Endodermal cell (in vitro differentiated cells): ENCODE measurements at regions not wholly inside any gene's neighbourhood (a gene's known extent, or its start where the extent isn't known, plus 50 kb on each side); places are given as distances from the start of the nearest gene placed in this dataset.

Source experiments
- DNase-seq: peaks from one replicate; pipeline ENCODE4 v3.0.0-alpha.2; 2017
- H3K27ac ChIP-seq: 2 replicates; pipeline ENCODE4 v1.5.1; 2013; ENCODE audit warnings: mild to moderate bottlenecking, low read depth, low read length, moderate library complexity
- H3K27me3 ChIP-seq: 2 replicates; pipeline ENCODE4 v1.6.1; 2013; ENCODE audit warnings: mild to moderate bottlenecking, low read length, moderate library complexity; ENCODE audit not compliant: insufficient read depth, control insufficient read depth, poor library complexity, severe bottlenecking
- H3K36me3 ChIP-seq: 2 replicates; pipeline ENCODE4 v1.7.0; 2013; ENCODE audit warnings: mild to moderate bottlenecking, low read length, moderate library complexity; ENCODE audit not compliant: control insufficient read depth, insufficient read depth
- H3K4me1 ChIP-seq: one replicate; pipeline ENCODE4 v1.7.0; 2013; ENCODE audit warnings: low read length; ENCODE audit not compliant: control insufficient read depth, insufficient read depth
- H3K4me3 ChIP-seq: 2 replicates; pipeline ENCODE4 v1.5.1; 2013; ENCODE audit warnings: mild to moderate bottlenecking, low read length, moderate library complexity
- H3K9ac ChIP-seq: 2 replicates; pipeline ENCODE4 v1.6.1; 2013; ENCODE audit warnings: mild to moderate bottlenecking, low read length, moderate library complexity; ENCODE audit not compliant: poor library complexity, severe bottlenecking; ENCODE audit errors: extremely low read depth
- H3K9me3 ChIP-seq: 2 replicates; pipeline ENCODE4 v1.6.1; 2013; ENCODE audit warnings: mild to moderate bottlenecking, low read length, moderate library complexity; ENCODE audit not compliant: control insufficient read depth
- H3K27ac Mint-ChIP-seq: 2 replicates; pipeline ENCODE4 v1.8.0; 2020; ENCODE audit warnings: mixed read lengths
- H3K27me3 Mint-ChIP-seq: 2 replicates; pipeline ENCODE4 v1.8.0; 2021; ENCODE audit warnings: mild to moderate bottlenecking, mixed read lengths; ENCODE audit not compliant: insufficient read depth
- H3K36me3 Mint-ChIP-seq: 2 replicates; pipeline ENCODE4 v1.8.0; 2020; ENCODE audit warnings: low read depth, mixed read lengths
- H3K4me1 Mint-ChIP-seq: 2 replicates; pipeline ENCODE4 v1.8.0; 2020; ENCODE audit warnings: mixed read lengths
- H3K4me3 Mint-ChIP-seq: 2 replicates; pipeline ENCODE4 v1.8.0; 2020; ENCODE audit warnings: mild to moderate bottlenecking, moderate library complexity, mixed read lengths
- H3K9me3 Mint-ChIP-seq: 2 replicates; pipeline ENCODE4 v1.8.0; 2020; ENCODE audit warnings: mild to moderate bottlenecking, mixed read lengths
- WGBS, 2 experiments: methylation state at CpG; one replicate each; pipeline versions ENCODE4 v1.1.5 to v1.1.7; 2013; ENCODE audit warnings: missing lambda C conversion rate in 2 of 2, mixed read lengths in 1 of 2; ENCODE audit not compliant: insufficient coverage in 1 of 2, insufficient read length in 1 of 2; 5-methylcytosine and 5-hydroxymethylcytosine counted together
- TF ChIP-seq, protein P1 (sequence below): fragments of 200-600 bp; sonication (generic); conservative IDR thresholded peaks from 2 replicates; pipeline ENCODE4 v1.5.0; 2021; ENCODE audit warnings: antibody characterized with exemption, mild to moderate bottlenecking

DNA sequence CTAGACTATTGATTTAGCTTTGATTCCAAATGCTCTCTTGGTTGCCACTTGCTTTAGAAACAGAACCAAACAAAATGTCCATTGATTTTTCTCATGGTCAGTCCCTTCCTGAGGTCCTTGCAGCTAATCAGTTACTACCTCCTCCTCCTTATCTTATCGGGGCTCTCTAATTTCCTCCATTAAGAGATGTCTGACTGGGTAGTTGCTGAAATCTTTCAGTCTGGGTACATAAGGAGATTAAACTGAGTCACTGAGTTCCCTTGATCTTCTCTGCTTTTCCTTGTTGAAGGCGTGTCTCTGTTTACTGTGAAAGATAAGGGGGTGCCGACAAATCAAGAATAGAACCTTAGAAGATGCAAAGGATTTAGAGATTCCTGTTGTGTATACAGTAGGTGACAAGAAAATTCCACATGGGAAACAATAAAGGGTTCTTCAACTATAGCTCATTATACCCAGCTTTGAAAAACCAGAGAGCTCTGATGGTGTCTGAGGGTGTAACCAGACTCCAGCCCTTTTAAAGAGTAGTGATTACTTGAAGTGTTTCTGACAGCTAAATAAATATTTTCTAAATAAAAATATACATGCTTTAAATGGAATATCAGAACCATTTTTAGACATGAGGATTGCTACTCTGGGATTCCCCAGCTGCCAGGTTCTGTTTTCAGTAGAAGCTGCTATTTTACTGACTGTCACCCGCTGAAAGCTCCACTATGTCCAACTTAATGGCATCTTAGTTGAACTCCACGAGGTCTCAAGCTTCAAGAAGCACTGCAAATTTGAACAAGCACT is 791.3 kb upstream of the SOX9 start:
- Histone ChIP-seq H3K9ac (no peak overlapping the region), H3K9me3 (no peaks in the 10 kb centered on the region), H3K27ac (no peak overlapping the region), H3K4me3 (no peak overlapping the region), H3K27me3 (no peaks in the 10 kb centered on the region), H3K36me3 (no peaks in the 10 kb centered on the region), H3K4me1 (peaks cover 4% of the 10 kb centered on the region)
- Mint-ChIP-seq H3K4me3 (no peak overlapping the region), H3K4me1 (peaks cover 34% of the 10 kb centered on the region), H3K36me3 (no peaks in the 10 kb centered on the region), H3K27ac (no peak overlapping the region), H3K27me3 (peaks cover 3% of the 10 kb centered on the region), H3K9me3 (no peaks in the 10 kb centered on the region)
- WGBS, 2 experiments, result 46 to 72% methylated on average over 4 to 5 of the region's 5 CpGs
- TF ChIP-seq, protein P1, sequence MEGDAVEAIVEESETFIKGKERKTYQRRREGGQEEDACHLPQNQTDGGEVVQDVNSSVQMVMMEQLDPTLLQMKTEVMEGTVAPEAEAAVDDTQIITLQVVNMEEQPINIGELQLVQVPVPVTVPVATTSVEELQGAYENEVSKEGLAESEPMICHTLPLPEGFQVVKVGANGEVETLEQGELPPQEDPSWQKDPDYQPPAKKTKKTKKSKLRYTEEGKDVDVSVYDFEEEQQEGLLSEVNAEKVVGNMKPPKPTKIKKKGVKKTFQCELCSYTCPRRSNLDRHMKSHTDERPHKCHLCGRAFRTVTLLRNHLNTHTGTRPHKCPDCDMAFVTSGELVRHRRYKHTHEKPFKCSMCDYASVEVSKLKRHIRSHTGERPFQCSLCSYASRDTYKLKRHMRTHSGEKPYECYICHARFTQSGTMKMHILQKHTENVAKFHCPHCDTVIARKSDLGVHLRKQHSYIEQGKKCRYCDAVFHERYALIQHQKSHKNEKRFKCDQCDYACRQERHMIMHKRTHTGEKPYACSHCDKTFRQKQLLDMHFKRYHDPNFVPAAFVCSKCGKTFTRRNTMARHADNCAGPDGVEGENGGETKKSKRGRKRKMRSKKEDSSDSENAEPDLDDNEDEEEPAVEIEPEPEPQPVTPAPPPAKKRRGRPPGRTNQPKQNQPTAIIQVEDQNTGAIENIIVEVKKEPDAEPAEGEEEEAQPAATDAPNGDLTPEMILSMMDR, result no peak
- no peak for DNase-seq

DNA sequence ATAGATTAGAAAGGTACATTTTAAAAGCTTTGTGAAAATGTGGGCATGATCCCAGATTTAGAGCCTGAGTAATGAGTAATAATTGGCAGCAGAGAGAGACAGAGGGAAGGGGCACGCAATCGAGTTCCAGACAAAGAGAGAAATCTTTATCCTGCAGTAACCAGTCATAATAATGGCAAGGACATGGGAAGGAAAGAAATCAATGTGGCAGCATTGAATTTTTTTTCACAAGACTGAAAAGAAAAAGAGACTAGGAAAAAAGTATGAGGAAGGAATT is 790.8 kb upstream of the SOX9 start:
- Mint-ChIP-seq H3K9me3 (no peaks in the 10 kb centered on the region), H3K4me1 (peaks cover 34% of the 10 kb centered on the region), H3K36me3 (no peaks in the 10 kb centered on the region), H3K27ac (no peak overlapping the region), H3K27me3 (peaks cover 3% of the 10 kb centered on the region), H3K4me3 (no peak overlapping the region)
- Histone ChIP-seq H3K9ac (no peak overlapping the region), H3K27ac (no peak overlapping the region), H3K4me1 (peaks cover 4% of the 10 kb centered on the region), H3K4me3 (no peak overlapping the region), H3K36me3 (no peaks in the 10 kb centered on the region), H3K27me3 (no peaks in the 10 kb centered on the region), H3K9me3 (no peaks in the 10 kb centered on the region)
- DNase-seq, result no peak
- WGBS, 2 experiments, result 94 to 97% methylated on average over 2 of the region's 2 CpGs
- TF ChIP-seq, protein P1, result no peak

- TF ChIP-seq, protein P1, result no peak
- no peak overlapping the region for H3K4me3 Mint-ChIP-seq
- peaks cover 4% of the 10 kb centered on the region for H3K4me1 ChIP-seq
- H3K36me3 Mint-ChIP-seq, result no peaks in the 10 kb centered on the region
- H3K4me3 ChIP-seq, result no peak overlapping the region
- H3K36me3 ChIP-seq, result no peaks in the 10 kb centered on the region
- H3K9ac ChIP-seq, result no peak overlapping the region
- DNase-seq, result no peak
- no peaks in the 10 kb centered on the region for H3K27me3 ChIP-seq
- no peak overlapping the region for H3K27ac Mint-ChIP-seq
- H3K27me3 Mint-ChIP-seq, result peaks cover 3% of the 10 kb centered on the region
- H3K9me3 Mint-ChIP-seq, result no peaks in the 10 kb centered on the region
- 88 to 97% methylated on average over 3 to 5 of the region's 5 CpGs for WGBS, 2 experiments
- H3K27ac ChIP-seq, result no peak overlapping the region
- peaks cover 37% of the 10 kb centered on the region for H3K4me1 Mint-ChIP-seq
- H3K9me3 ChIP-seq, result no peaks in the 10 kb centered on the region
Observed at GRCh38 chr17:71331754-71332325, 789.0 kb upstream of the SOX9 start.
